IMR-90 (cell line): ENCODE measurements at regions not wholly inside any gene's neighbourhood (a gene's known extent, or its start where the extent isn't known, plus 50 kb on each side); places are given as distances from the start of the nearest gene placed in this dataset.

Source experiments
- ATAC-seq: fragments of 200-7000 bp; cut with Tn5 transposase; 2 replicates; pipeline ENCODE4 v1.9.1; 2020; ENCODE audit warnings: low read depth, mild to moderate bottlenecking, moderate library complexity
- BruUV-seq: library from RNA; stranded (reverse); fragments of 400-500 nt; replicated peaks from 2 replicates; lab custom pipeline; 2021; lab: Mats Ljungman, UMichigan
- CTCF ChIA-PET: fragments of 300-600 bp; formaldehyde crosslinking; extraction: SDS; loops from one replicate; lab custom pipeline; 2021; ENCODE audit warnings: antibody characterized with exemption; lab: Yijun Ruan, JAX
- POLR2A ChIA-PET: fragments of 300-600 bp; sonication (Branson Sonifier 250); formaldehyde crosslinking; loops from one replicate; lab custom pipeline; 2022; ENCODE audit warnings: antibody characterized with exemption; ENCODE audit not compliant: unreplicated experiment; lab: Charles Lee
- DNase-seq: peaks from one replicate; pipeline ENCODE4 v3.0.0; 2013
- H2AFZ ChIP-seq: replicated peaks from 2 replicates; pipeline ENCODE3; 2013; ENCODE audit warnings: low read length, mild to moderate bottlenecking; ENCODE audit not compliant: poor library complexity
- H2AK5ac ChIP-seq: 2 replicates; pipeline ENCODE4 v1.6.1; 2013; ENCODE audit warnings: low read depth, low read length, inconsistent platforms
- H2AK9ac ChIP-seq: replicated peaks from 2 replicates; pipeline ENCODE3; 2013; ENCODE audit warnings: mild to moderate bottlenecking, low read depth, low read length, moderate library complexity; ENCODE audit not compliant: poor library complexity
- H2BK120ac ChIP-seq: 2 replicates; pipeline ENCODE4 v1.6.1; 2013; ENCODE audit warnings: low read depth, low read length, inconsistent platforms
- H2BK15ac ChIP-seq: 3 replicates; pipeline ENCODE4 v1.6.1; 2013; ENCODE audit warnings: low read depth, low read length, inconsistent platforms
- H2BK20ac ChIP-seq: 2 replicates; pipeline ENCODE4 v1.6.1; 2013; ENCODE audit warnings: low read depth, mild to moderate bottlenecking, inconsistent platforms, low read length, moderate library complexity
- H2BK5ac ChIP-seq: 2 replicates; pipeline ENCODE4 v1.6.1; 2013; ENCODE audit warnings: mild to moderate bottlenecking, low read depth, low read length, inconsistent platforms; ENCODE audit not compliant: poor library complexity, severe bottlenecking
- H3K14ac ChIP-seq: replicated peaks from 2 replicates; pipeline ENCODE4 v1.6.1; 2013; ENCODE audit warnings: low read depth, low read length, inconsistent platforms
- H3K18ac ChIP-seq: 2 replicates; pipeline ENCODE4 v1.6.1; 2013; ENCODE audit warnings: low read depth, low read length, control low read depth
- H3K23ac ChIP-seq: 2 replicates; pipeline ENCODE4 v1.6.1; 2013; ENCODE audit warnings: low read depth, low read length, inconsistent platforms
- H3K27ac ChIP-seq: 2 replicates; pipeline ENCODE4 v1.5.1; 2013; ENCODE audit warnings: mild to moderate bottlenecking, control low read depth, low read length; ENCODE audit not compliant: insufficient read depth
- H3K27me3 ChIP-seq: 2 replicates; pipeline ENCODE4 v1.6.1; 2013; ENCODE audit warnings: low read length; ENCODE audit not compliant: control insufficient read depth, insufficient read depth
- H3K36me3 ChIP-seq: 2 replicates; pipeline ENCODE4 v1.6.1; 2013; ENCODE audit warnings: low read length, mixed read lengths; ENCODE audit not compliant: control insufficient read depth, insufficient read depth
- H3K4ac ChIP-seq: 2 replicates; pipeline ENCODE4 v1.6.1; 2013; ENCODE audit warnings: low read depth, low read length, inconsistent platforms
- H3K4me1 ChIP-seq: 2 replicates; pipeline ENCODE4 v1.6.1; 2013; ENCODE audit warnings: low read length, mixed read lengths; ENCODE audit not compliant: control insufficient read depth, insufficient read depth
- H3K4me2 ChIP-seq: 2 replicates; pipeline ENCODE4 v1.6.1; 2013; ENCODE audit warnings: low read depth, mild to moderate bottlenecking, control low read depth, low read length, moderate library complexity
- H3K4me3 ChIP-seq: 2 replicates; pipeline ENCODE4 v1.5.1; 2013; ENCODE audit warnings: low read depth, mild to moderate bottlenecking, control low read depth, low read length, moderate library complexity; ENCODE audit not compliant: insufficient read depth
- H3K56ac ChIP-seq: 2 replicates; pipeline ENCODE4 v1.6.1; 2013; ENCODE audit warnings: low read length, inconsistent platforms; ENCODE audit not compliant: insufficient read depth; ENCODE audit errors: extremely low read depth
- H3K79me1 ChIP-seq, 2 experiments: 2 replicates each; pipeline ENCODE4 v1.6.1; 2013; ENCODE audit warnings: low read length in 2 of 2, inconsistent platforms in 1 of 2, low read depth in 1 of 2
- H3K9ac ChIP-seq: 2 replicates; pipeline ENCODE4 v1.6.1; 2013; ENCODE audit warnings: low read depth, low read length, control low read depth
- H3K9me1 ChIP-seq: 2 replicates; pipeline ENCODE4 v1.6.1; 2013; ENCODE audit warnings: low read length, inconsistent platforms; ENCODE audit not compliant: insufficient read depth
- H3K9me3 ChIP-seq: 2 replicates; pipeline ENCODE4 v1.6.1; 2013; ENCODE audit warnings: low read length; ENCODE audit not compliant: control insufficient read depth, insufficient read depth
- H4K20me1 ChIP-seq: 2 replicates; pipeline ENCODE4 v1.6.1; 2013; ENCODE audit warnings: low read length, inconsistent platforms; ENCODE audit not compliant: insufficient read depth
- H4K5ac ChIP-seq: 2 replicates; pipeline ENCODE4 v1.6.1; 2013; ENCODE audit warnings: mild to moderate bottlenecking, low read depth, low read length, control low read depth
- H4K8ac ChIP-seq, 2 experiments: 2 replicates each; pipeline ENCODE4 v1.6.1; 2013; ENCODE audit warnings: low read depth in 2 of 2, low read length in 2 of 2, control low read depth in 1 of 2, inconsistent platforms in 1 of 2
- H4K91ac ChIP-seq: 2 replicates; pipeline ENCODE4 v1.6.1; 2013; ENCODE audit warnings: low read depth, low read length, inconsistent platforms; ENCODE audit not compliant: insufficient read depth
- BHLHE40 ChIP-seq: fragments of 150-350 bp; IDR thresholded peaks from 2 replicates; pipeline ENCODE4 v1.6.1; 2016; ENCODE audit warnings: mild to moderate bottlenecking, low read depth, low read length
- CEBPB ChIP-seq: IDR thresholded peaks from 2 replicates; pipeline ENCODE4 v1.6.1; 2012; ENCODE audit warnings: low read depth, low read length, improper control_type of control experiment
- FOS ChIP-seq: fragments of 150-350 bp; IDR thresholded peaks from 2 replicates; pipeline ENCODE4 v1.6.1; 2016; ENCODE audit warnings: low read depth, low read length
- MAFK ChIP-seq: IDR thresholded peaks from 2 replicates; pipeline ENCODE4 v1.6.1; 2012; ENCODE audit warnings: low read depth, low read length, improper control_type of control experiment
- MAZ ChIP-seq: IDR thresholded peaks from 2 replicates; pipeline ENCODE4 v1.6.1; 2012; ENCODE audit warnings: low read depth, mild to moderate bottlenecking, low read length, improper control_type of control experiment, moderate library complexity, borderline replicate concordance
- NFE2L2 ChIP-seq: fragments of 150-350 bp; IDR thresholded peaks from 2 replicates; pipeline ENCODE4 v1.6.1; 2016; ENCODE audit warnings: low read depth, mild to moderate bottlenecking, low read length
- POLR2A ChIP-seq: IDR thresholded peaks from 2 replicates; pipeline ENCODE4 v1.6.1; 2012; ENCODE audit warnings: mild to moderate bottlenecking, low read depth, low read length
- RFX5 ChIP-seq: IDR thresholded peaks from 2 replicates; pipeline ENCODE4 v1.8.0; 2012; ENCODE audit warnings: low read depth, mild to moderate bottlenecking, low read length, moderate library complexity
- SMC3 ChIP-seq: fragments of 150-350 bp; IDR thresholded peaks from 2 replicates; pipeline ENCODE4 v1.6.1; 2016; ENCODE audit warnings: low read depth, mild to moderate bottlenecking, antibody characterized with exemption, low read length, moderate library complexity
- dilution Hi-C: fragments of 300-500 bp; cut with HindIII; formaldehyde crosslinking; loops from one replicate; pipeline ENCODE4 v1.14.3; 2018; ENCODE audit warnings: low sequenced_read_pairs; ENCODE audit not compliant: unreplicated experiment
- in situ Hi-C: fragments of 300-500 bp; cut with MboI; formaldehyde crosslinking; loops from 3 replicates; pipeline ENCODE4 v1.14.3; 2019; ENCODE audit warnings: low sequenced_read_pairs, inconsistent platforms, mixed read lengths
- intact Hi-C: fragments of 100-400 bp; cut with micrococcal nuclease; formaldehyde crosslinking; loops from 2 replicates; pipeline ENCODE4 v1.10.0; 2022
- TF ChIP-seq, protein P1 (sequence below): fragments of 150-350 bp; IDR thresholded peaks from 2 replicates; pipeline ENCODE4 v1.6.1; 2017; ENCODE audit warnings: mild to moderate bottlenecking, antibody characterized with exemption, low read length, low read depth

DNA sequence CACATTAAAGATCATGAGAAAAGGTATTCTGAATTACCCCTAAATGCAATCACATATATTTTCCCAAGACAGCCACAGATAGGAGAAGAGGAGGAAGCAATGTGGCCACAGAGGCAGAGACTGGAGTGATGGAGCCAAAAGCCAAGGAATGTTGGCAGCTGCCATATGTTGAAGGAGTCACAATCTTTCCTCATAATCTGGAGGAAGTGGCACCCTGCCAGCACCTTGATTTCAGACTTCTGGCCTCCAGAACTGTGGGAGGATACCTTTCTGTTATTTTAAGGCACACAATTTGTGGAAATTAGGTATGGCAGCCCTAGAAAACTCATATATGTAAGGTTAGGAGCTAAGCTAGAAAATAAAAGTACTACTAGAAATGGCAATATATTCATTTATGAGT, 139.9 kb upstream of the GAS1 start:
- Histone ChIP-seq H3K56ac (no peak overlapping the region), H2BK15ac (no peak overlapping the region), H3K23ac (no peak overlapping the region), H3K9ac (no peak overlapping the region), H2BK20ac (no peak overlapping the region), H3K4ac (no peak overlapping the region), H3K9me3 (peaks cover 3% of the 10 kb centered on the region), H3K27me3 (no peaks in the 10 kb centered on the region; the same call in 1 of the 2 replicates), H4K8ac (no peak overlapping the region), H2BK5ac (no peak overlapping the region), H4K20me1 (no peaks in the 10 kb centered on the region), H2BK120ac (no peak overlapping the region), H3K4me2 (no peak overlapping the region), H2AFZ (no peak overlapping the region), H4K5ac (no peak overlapping the region), H4K91ac (no peak overlapping the region), H3K79me1 (no peaks in the 10 kb centered on the region), H3K18ac (no peak overlapping the region), H2AK5ac (no peak overlapping the region), H2AK9ac (no peak overlapping the region), H3K27ac (no peak overlapping the region), H3K36me3 (no peaks in the 10 kb centered on the region), H3K4me3 (no peak overlapping the region), H3K4me1 (no peaks in the 10 kb centered on the region), H3K14ac (no peak overlapping the region), H3K9me1 (no peaks in the 10 kb centered on the region)
- in situ Hi-C loops: no loop called here
- BruUV-seq: no TSS peak
- intact Hi-C loops: no loop called here
- ChIA-PET CTCF (no interaction called here), POLR2A (no interaction called here)
- no peak for ATAC-seq
- TF ChIP-seq MAZ: no peak
- no peak for TF ChIP-seq SMC3
- TF ChIP-seq POLR2A: no peak
- no peak for TF ChIP-seq MAFK
- TF ChIP-seq FOS: no peak
- TF ChIP-seq, protein P1, sequence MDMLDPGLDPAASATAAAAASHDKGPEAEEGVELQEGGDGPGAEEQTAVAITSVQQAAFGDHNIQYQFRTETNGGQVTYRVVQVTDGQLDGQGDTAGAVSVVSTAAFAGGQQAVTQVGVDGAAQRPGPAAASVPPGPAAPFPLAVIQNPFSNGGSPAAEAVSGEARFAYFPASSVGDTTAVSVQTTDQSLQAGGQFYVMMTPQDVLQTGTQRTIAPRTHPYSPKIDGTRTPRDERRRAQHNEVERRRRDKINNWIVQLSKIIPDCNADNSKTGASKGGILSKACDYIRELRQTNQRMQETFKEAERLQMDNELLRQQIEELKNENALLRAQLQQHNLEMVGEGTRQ: no peak
- TF ChIP-seq BHLHE40: no peak
- no peak for TF ChIP-seq RFX5
- TF ChIP-seq CEBPB: no peak
- no peak for TF ChIP-seq NFE2L2
- DNase-seq: no peak
- dilution Hi-C loops: no loop called here
